GM21717 (cell line): ENCODE measurements at regions not wholly inside any gene's neighbourhood (a gene's known extent, or its start where the extent isn't known, plus 50 kb on each side); places are given as distances from the start of the nearest gene placed in this dataset.
"Not testable (repeated sequence)": the region's sequence is repeated elsewhere in the genome, so short reads cannot be mapped to it uniquely, and the experiment has no call there.

ENCODE experiments used
- ATAC-seq: cut with Tn5 transposase; IDR thresholded peaks from one replicate; pipeline ENCODE4 v1.9.1; 2021; ENCODE audit warnings: mild to moderate bottlenecking, moderate library complexity; ENCODE audit not compliant: unreplicated experiment

GRCh38 chr2:216776066-216776850 lies 80.9 kb upstream of the IGFBP5 start:
- ATAC-seq: no peak

DNA sequence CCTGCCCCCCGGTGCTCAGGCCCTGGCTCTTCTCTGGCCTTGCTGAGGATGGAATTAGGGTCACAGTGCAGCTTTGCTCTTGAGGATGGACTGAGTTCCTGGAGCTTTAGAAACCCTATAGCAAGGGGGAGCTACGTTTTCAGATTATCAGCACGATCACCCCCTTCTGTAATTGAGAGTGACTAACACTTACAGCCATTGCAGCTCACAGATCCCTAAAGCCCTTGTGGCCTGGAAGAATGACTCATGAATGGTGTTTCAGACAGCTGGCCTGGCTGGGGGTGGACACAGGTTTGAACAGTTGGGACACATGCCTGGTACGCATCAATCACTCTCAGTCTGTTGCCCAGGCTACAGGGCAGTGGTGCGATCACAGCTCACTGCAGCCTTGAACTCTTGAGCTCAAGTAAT lies 79.7 kb upstream of the IGFBP5 start:
- ATAC-seq: no peak

DNA sequence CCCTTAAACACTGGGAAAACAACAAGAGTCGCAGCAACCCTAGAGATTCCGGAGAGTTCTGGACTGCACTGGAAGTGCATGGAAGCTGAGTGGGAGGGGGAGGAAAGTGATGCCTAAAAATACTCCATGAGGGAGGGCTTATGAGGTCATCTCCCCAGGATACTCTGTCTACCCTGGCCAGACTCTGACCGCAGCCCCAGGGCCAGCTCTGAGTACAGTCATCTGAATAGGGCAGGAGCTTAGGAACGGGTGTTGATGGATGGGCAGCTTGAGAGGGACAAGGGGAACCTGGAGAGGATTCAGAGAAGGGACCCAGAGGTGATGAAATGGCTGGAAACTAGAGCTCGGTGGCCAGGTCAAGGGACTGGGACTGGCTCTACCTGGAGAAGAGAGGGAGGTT lies 79.3 kb upstream of the IGFBP5 start:
- ATAC-seq: no peak

DNA sequence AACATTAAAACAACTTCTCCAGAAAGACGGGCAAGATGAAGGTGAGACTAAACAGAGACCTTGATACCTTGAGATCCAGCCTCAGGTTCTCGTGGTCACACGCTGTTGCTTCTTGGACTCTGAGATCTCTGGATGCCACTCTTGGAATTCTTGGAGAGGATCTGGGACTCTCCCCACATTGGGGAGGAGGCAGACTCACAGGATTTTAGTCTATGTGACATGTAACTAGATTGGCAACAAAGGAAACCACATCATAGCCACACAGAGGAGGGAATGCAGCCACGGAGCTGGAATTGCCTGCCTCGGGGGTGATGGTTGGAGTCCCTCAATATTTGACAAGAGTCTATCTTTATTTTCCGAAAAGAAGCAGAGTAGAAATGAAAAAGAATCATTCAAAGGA lies 78.8 kb upstream of the IGFBP5 start:
- no peak for ATAC-seq

GRCh38 chr2:216773072-216773471 lies 77.7 kb upstream of the IGFBP5 start:
- no peak for ATAC-seq

DNA sequence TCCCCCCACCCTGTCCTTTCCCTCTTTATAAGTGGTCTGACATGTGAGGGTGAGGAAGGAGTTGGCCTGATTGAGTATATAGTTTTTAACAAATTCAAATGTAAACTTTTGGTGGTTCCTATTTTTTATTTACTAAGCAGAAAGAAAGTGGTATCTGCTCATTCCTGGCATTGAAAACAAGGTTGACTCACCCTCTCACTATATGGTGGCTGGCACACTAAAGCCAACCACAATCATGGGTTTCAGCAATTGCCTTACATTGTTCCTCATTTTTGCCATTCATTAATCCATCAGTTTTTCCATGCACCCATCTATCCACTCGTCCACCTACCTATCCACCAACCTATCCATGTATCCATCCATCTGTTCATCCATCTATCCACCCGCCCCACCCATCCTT lies 75.4 kb upstream of the IGFBP5 start:
- no peak for ATAC-seq

DNA sequence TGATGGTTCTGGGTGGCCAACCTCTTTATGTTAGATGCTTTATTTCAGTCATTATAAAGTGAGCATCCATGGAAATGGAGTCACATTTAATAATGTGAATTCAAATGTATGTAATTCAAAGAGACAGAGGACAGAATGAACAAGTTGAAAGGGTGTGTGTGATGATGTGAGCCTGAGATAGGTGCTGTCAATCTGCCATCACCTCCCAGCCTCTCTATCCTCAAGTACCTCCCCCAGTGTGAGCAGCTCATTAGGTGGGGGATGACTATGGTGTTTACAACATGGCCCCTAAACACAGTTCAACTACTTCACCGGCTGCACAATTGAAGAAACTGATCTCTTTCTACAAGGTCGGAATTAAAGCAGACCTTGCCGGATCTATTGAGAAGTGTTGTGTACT lies 74.7 kb upstream of the IGFBP5 start:
- no peak for ATAC-seq

GRCh38 chr2:216769626-216770025 lies 74.3 kb upstream of the IGFBP5 start:
- no peak for ATAC-seq

DNA sequence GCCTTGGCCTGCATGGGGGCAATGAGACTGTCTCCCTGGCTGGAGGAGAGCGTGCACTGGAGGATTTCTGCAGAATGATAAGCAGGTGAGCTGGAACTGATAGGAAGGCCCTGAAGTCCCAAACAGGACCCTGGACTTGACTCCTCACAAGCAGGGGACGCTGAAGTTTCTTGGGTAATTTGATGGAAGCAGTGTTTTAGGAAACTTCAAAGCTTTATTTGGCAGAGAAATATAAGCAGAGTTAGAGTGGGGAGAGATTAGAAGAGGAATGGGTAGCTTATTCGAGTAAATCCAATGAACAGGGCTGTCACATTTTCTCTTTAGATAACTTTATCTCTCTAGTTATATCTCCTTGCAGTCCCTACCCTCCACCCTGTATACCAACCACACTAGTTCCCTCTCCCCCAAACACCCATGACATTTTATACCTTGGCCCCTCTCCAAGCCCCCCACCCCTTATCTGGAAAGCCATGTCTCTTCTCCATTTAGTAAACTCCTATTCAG lies 73.6 kb upstream of the IGFBP5 start:
- no peak for ATAC-seq

DNA sequence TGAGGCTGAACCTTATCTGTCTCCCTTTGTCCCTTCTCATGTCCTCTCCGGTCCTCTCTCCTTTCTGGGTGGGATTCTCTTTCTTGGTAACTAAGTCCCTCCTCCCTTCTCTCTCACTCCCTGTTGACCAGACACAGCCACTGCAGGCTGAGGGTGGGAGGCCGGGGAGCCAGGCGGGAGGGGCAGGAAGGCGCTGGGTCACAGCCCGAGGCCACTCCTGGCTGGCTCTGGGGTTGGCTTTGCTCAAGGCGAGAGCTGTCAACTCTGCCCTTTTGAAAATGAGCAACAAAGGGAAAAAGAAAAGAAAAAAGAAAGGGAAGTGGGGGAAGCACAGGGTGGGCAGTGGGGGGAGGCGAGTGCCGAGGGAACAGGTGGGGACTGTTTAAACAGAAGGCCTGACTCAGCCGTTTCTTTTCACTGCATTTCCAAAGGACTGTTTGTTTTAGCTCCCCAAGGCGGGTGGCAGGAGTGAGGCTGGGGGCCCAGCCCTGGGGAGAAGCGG lies 70.5 kb upstream of the IGFBP5 start:
- ATAC-seq: no peak

GRCh38 chr2:216763396-216763795 lies 68.0 kb upstream of the IGFBP5 start:
- ATAC-seq: no peak

DNA sequence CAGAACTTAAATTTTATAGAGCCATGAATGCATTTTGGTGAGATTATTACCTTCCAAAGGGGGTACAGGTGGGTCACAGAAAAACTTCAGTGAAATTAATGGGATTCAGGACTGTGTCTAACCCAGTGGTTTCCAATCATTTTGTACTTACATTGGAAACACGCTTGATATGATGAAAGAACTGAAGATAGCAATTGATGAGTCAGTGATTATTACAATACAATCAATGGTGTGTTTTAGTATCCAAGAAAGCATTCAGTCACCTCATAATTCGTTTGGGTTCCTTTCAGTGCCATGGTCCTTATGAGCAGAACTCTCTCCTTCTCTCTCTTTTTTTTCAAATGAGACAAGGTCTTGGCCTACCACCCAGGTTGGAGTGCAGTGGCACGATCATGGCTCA lies 66.5 kb upstream of the IGFBP5 start:
- no peak for ATAC-seq

DNA sequence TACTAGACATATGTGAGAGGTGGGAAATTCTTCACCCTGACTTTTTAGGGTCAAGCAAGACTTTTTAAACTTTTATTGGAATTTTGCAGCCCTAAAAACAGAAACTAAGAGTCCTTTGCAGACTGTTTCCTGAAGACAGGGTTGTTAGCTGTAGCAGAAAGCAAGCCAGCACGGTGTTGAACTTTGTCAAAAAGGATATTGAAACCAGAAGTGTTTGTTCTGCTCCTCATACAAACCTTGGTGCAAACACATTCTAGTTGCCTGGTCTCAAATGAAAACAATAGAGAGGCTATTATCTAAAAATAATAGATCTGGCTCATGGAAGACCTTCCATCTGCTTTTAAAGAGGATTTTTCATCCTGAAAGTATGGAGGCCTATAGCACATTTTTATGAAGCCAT lies 65.8 kb upstream of the IGFBP5 start:
- ATAC-seq: no peak

DNA sequence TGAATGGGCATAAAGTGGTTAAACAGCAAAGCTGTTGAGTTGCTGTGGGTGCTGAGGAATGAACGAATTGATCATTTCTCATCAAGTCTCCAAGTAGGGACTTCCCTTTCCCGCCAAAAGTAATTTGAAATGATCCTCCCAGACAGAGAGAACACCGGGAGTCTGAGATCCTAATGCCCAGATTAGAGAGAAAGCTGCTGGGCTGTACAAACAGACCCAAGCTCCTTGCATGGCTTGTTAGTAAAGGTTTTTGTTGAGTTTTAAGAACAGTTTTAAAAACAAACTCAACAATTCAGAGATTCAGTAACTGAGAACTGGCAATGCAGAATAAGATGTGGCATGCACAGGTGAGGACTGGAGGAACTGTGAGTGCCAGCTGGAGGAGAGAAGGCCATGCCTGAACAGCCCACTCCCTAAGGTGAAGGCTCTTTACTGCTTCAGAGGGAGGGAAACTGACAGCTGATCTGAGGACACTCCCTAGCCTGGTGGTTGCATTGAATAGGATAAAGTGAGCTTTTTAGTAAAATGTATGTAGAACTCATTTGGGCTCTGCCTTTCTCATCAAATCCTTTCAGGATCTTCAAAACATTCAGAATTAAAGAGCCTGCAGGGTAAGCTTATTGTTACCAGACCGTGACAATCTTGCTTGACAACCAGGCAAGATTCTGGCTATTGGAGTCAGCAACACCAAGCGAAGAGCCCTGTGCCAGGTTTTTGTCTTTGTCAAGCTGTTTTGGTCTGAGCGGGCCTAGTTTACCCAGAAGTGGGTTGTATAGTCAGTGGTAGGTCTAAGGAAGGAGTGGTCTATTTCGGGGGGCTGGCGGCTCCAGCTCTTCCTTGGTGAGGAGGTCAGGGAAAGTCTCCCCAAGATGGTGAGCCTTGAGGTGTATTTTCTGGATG lies 63.2 kb upstream of the IGFBP5 start:
- ATAC-seq: no peak

DNA sequence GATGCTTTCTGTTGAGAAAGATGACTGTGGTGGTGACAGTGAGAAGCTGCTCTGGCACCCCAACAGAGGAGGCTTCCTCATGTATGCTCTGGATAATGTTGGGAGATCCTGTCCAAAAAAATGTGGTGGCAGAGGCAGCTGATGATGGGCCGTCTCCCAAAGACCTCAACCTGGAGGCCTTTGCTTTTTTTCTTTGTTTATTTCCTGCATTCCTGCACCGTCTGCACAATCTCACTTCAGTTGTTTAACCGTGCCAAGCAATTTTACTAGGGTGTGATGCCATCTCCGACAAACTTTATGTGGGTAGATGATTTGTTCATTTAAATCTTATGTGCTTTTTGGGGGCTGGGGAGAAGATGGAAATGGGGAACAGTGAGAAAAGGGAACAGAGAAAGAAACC lies 62.2 kb upstream of the IGFBP5 start:
- ATAC-seq: no peak

GRCh38 chr2:216756435-216756834 lies 61.1 kb upstream of the IGFBP5 start:
- no peak for ATAC-seq

- ATAC-seq: no peak
These were observed 59.5 kb upstream of the IGFBP5 start for GRCh38 chr2:216754812-216755211.

DNA sequence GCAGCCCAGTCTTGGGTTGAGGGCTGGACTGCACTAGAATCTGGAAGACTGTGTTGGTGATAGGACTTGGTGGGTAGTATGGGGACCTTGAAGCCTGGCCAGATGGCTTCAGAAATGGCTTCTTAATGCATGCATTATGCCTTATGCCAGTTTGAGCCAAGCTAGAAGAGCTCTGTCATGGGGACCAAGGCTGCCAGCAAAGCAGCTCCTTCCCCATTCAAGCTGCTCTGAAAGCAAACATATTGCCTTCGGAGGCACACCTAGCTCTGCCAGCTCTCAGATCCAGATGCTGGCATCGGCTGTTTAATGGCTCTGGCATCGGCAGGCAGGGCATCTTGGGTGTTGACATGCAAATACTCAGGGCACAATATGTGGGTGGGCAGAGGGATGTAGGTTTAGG lies 59.0 kb upstream of the IGFBP5 start:
- ATAC-seq: no peak

DNA sequence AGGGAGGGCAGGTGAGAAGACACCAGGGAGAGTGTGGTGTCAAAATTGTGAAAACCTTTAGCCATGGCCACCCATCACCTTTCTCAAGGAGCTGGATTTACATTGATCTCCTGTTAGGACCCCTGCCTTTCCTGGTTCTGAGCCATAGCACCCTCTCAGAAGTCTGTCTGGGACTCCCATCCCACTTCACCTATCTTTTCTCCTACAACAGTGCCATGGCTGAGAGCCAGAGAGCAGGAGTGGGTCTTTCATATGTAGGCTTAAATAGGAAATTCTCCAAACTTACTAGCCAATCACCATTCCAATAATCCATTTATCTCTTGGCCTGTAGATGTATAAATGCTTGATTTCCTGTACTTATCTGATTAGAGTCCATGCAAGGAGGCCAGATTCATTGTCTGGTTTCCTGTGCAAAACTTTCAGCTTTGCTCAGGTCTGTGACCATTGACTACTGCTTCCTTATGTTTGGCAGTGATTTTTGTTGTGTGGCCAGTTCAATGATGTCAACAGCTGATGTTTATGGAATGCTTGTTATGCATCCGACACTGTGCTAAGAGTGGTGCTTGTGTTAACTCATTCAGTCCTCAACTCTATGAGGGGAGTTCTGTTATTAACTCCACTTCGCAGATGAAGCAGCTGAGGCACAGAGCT lies 57.6 kb upstream of the IGFBP5 start:
- no peak for ATAC-seq

GRCh38 chr2:216750750-216751149 lies 55.4 kb upstream of the IGFBP5 start:
- not testable (repeated sequence) for ATAC-seq

DNA sequence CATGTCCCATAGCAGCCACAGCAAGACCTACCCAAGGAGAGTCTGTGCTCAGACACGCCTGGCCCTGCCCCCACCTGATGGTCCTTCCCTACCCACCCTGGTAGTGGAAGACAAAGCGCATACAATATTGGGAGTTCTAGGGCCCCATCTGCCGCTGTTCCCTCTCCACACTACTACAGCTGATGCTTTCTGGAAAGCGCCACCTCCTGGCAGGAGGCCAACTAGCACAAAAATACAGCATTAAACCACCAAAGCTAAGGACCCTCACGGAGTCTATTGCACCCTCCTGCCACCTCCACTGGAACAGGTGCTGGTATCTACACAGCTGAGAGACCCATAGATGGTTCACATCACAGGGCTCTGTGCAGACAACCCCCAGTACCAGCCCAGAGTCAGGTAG lies 50.9 kb upstream of the IGFBP5 start:
- not testable (repeated sequence) for ATAC-seq
